Ovary (tissue), 7 donors: ENCODE measurements at regions not wholly inside any gene's neighbourhood (a gene's known extent, or its start where the extent isn't known, plus 50 kb on each side); places are given as distances from the start of the nearest gene placed in this dataset.

Source experiments
- DNase-seq, 5 donors: peaks; one replicate each; pipeline ENCODE4 v3.0.0-alpha.2; 2019 to 2020
- H3K27ac ChIP-seq, 2 donors: fragments of 200-600 bp; one replicate each; pipeline versions ENCODE4 v1.5.1 to v1.8.0; 2019 to 2022
- H3K27me3 ChIP-seq: fragments of 200-600 bp; one replicate; pipeline ENCODE4 v1.8.0; 2022
- H3K36me3 ChIP-seq: fragments of 200-600 bp; sonication (generic); one replicate; pipeline ENCODE4 v1.5.1; 2019
- H3K4me1 ChIP-seq: one replicate; pipeline ENCODE4 v1.8.1; 2013; ENCODE audit warnings: mild to moderate bottlenecking, moderate library complexity; ENCODE audit not compliant: insufficient read depth
- H3K4me3 ChIP-seq: fragments of 200-600 bp; sonication (generic); one replicate; pipeline ENCODE4 v1.5.1; 2017
- H3K9me3 ChIP-seq, 2 donors: fragments of 200-600 bp in 1 of 2; sonication (generic) in 1 of 2; one replicate each; pipeline versions ENCODE4 v1.5.1 to v1.8.1; 2013 to 2019; ENCODE audit warnings: mild to moderate bottlenecking in 1 of 2, moderate library complexity in 1 of 2
- EP300 ChIP-seq: sonication (generic); formaldehyde crosslinking; IDR thresholded peaks from one replicate; pipeline ENCODE4 v1.6.1; 2017; ENCODE audit warnings: antibody characterized with exemption
- POLR2A ChIP-seq: fragments of 450-650 bp; IDR thresholded peaks from one replicate; pipeline ENCODE4 v1.6.1; 2017; ENCODE audit warnings: antibody characterized with exemption, mild to moderate bottlenecking, moderate library complexity
- WGBS, 3 donors: extraction: QIAGEN DNeasy Blood & Tissue Kit in 1 of 3; methylation state at CpG; one replicate each; pipeline versions ENCODE4 v1.1.5 to v1.1.7; 2013 to 2017; 5-methylcytosine and 5-hydroxymethylcytosine counted together
- intact Hi-C, 4 donors: fragments of 100-400 bp; cut with DNase I; formaldehyde crosslinking; loops; one replicate each; pipeline versions ENCODE4 v1.11.0 to v1.15.1; 2022 to 2023
- TF ChIP-seq, protein P1 (sequence below), 3 donors: fragments of 450-650 bp in 2 of 3; fragments of 200-600 bp in 1 of 3; IDR thresholded peaks; one replicate each; pipeline versions ENCODE4 v1.5.1 to v1.8.0; 2016 to 2022; ENCODE audit warnings: antibody characterized with exemption in 3 of 3, mild to moderate bottlenecking in 1 of 3
- donor health status: DM: no; HTN: no; CAD: no; lungs with moderate emphysema.
- donor health status: DM: no; HTN: no; CAD: no.
- donor health status: Bipolar disorder and iron deficiency.
- donor health status: DM: no; HTN: no; CAD: no.
- donor health status: DM: yes; HTN: yes; CAD: no.

DNA sequence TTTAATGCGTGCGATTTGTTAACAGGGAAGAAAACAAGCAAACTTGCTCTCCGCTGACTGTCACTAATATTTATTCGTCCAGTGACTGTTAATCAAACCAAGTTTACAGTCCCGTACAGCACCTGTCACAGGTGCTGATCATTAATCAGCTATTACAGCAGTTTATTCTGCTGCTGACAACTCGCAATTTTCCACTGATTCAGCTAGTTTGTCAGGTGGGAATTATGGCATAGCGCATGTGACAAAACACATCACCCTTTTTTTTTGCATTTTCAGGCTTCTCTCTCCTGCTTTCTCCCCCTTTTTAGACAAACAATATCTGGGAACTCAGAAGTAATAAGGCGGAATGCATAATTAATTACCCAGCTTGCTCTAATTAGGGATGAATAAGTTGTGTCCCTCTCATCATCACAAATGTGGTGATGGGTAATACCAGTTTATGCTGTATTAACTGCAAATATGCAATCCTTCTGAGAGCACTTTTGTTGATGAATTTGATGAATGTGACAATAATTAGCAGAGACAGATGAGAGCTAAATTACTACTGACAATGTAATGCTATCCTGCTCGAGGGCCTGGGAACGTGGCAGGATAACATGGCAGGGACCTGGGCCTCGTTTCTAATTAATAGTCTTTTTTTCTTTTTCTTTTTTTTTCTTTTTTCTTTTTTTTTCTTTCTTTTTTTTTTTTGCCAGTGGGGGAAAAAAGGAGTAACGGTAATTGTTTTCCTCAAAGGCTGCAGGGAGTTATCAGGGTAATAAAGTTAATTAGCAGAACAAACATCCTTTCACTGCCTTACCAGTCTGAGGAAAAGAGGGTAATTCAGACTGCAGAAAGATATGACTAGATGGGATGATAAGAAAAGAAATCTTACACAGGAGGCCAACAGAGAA lies 150.3 kb upstream of the SOX2 start:
- intact Hi-C loops, result no loop called here
- H3K27me3 ChIP-seq, result no peaks in the 10 kb centered on the region
- H3K9me3 ChIP-seq, result no peaks in the 10 kb centered on the region
- no peak overlapping the region for H3K27ac ChIP-seq
- H3K4me1 ChIP-seq, result no peaks in the 10 kb centered on the region
- no peaks in the 10 kb centered on the region for H3K36me3 ChIP-seq
- H3K4me3 ChIP-seq, result no peak overlapping the region
- DNase-seq, result no peak
- no peak for TF ChIP-seq POLR2A
- WGBS, 3 donors, result 41 to 44% (median 41%) methylated on average over 12 of the region's 12 CpGs

DNA sequence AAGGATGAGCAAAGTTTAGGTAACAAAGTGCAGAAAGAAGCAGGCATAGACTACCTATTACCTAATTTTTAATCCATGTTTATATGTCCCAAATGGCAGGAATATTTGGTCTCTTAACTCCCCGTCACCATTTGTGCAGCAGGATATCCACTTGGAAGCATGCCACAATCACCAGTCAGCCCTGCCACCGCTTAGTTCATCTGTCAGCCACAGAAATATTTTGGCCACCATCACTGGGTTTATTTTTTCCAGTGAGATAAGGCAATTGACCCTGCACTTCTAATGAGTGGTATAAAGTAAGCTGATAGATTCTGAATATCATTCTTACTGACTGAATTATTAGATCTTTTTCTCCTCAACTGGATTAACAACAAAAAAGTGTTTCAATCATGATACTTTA lies 152.9 kb upstream of the SOX2 start:
- no peaks in the 10 kb centered on the region for H3K36me3 ChIP-seq
- no peaks in the 10 kb centered on the region for H3K4me1 ChIP-seq
- 37 to 51% (median 44%) methylated on average over 2 of the region's 2 CpGs for WGBS, 3 donors
- no peak for DNase-seq
- TF ChIP-seq, protein P1, sequence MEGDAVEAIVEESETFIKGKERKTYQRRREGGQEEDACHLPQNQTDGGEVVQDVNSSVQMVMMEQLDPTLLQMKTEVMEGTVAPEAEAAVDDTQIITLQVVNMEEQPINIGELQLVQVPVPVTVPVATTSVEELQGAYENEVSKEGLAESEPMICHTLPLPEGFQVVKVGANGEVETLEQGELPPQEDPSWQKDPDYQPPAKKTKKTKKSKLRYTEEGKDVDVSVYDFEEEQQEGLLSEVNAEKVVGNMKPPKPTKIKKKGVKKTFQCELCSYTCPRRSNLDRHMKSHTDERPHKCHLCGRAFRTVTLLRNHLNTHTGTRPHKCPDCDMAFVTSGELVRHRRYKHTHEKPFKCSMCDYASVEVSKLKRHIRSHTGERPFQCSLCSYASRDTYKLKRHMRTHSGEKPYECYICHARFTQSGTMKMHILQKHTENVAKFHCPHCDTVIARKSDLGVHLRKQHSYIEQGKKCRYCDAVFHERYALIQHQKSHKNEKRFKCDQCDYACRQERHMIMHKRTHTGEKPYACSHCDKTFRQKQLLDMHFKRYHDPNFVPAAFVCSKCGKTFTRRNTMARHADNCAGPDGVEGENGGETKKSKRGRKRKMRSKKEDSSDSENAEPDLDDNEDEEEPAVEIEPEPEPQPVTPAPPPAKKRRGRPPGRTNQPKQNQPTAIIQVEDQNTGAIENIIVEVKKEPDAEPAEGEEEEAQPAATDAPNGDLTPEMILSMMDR (IDR thresholded peaks at IDR 0.05), result no peak
- TF ChIP-seq POLR2A (no peak), EP300 (no peak)
- intact Hi-C loops, result no loop called here
- no peak overlapping the region for H3K27ac ChIP-seq
- no peaks in the 10 kb centered on the region for H3K9me3 ChIP-seq
- H3K27me3 ChIP-seq, result no peaks in the 10 kb centered on the region
- no peak overlapping the region for H3K4me3 ChIP-seq

DNA sequence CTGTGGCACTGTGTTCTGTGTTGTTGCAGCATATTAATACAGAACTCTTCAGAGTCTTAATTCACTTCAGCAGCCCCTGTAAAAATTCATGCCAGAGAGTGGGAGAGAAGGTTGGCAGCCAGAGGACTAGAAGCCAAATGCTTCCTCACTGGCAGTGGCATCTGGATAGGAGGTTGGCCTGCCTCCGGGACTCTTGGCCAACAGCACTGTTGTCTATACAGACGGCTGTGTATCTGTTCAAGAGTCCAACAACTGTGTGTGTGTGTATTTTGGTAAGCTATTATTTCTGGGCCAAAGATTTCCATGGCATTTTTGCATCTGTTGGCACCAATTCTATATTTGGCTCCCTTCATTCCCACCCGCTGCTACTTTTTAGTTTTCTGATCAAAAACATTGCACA lies 156.0 kb upstream of the SOX2 start:
- H3K27ac ChIP-seq, result no peak overlapping the region
- no peaks in the 10 kb centered on the region for H3K9me3 ChIP-seq
- intact Hi-C loops, result no loop called here
- H3K4me1 ChIP-seq, result no peaks in the 10 kb centered on the region
- no peaks in the 10 kb centered on the region for H3K27me3 ChIP-seq
- H3K4me3 ChIP-seq, result no peak overlapping the region
- no peaks in the 10 kb centered on the region for H3K36me3 ChIP-seq
- TF ChIP-seq, protein P1 (IDR thresholded peaks at IDR 0.05), result no peak
- TF ChIP-seq POLR2A (no peak), EP300 (no peak)
- DNase-seq, result no peak
- 69 to 74% (median 73%) methylated on average over 3 of the region's 3 CpGs for WGBS, 3 donors

DNA sequence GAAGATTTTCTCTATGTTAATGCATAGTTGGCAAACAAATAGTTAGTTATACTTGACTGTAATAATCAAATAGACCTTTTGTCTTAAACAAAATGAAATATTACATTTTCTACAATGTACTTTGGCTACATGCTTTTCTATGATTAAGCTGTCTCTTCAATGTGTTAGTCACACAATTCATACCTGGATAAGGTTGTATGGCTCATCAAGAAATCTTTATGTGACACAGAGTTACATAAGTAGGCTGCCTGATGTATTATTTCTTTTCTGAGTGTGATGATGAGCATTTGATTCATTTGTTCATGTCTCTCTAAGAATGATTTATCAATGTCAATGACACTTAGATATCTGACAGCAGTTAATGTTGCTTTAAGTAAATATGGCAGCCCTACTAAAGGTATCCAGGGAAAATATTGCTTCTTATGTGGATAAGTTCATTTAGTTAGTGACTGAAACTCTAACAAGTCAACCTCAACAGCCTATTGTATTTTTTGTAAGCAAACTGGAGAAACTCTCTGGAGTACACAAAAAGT lies 157.4 kb upstream of the SOX2 start:
- H3K27ac ChIP-seq, result no peak overlapping the region
- intact Hi-C loops, result no loop called here
- no peak overlapping the region for H3K4me3 ChIP-seq
- no peaks in the 10 kb centered on the region for H3K27me3 ChIP-seq
- no peaks in the 10 kb centered on the region for H3K36me3 ChIP-seq
- TF ChIP-seq POLR2A (no peak), EP300 (no peak)
- TF ChIP-seq, protein P1 (IDR thresholded peaks at IDR 0.05), result no peak
- H3K9me3 ChIP-seq, result no peaks in the 10 kb centered on the region
- H3K4me1 ChIP-seq, result no peaks in the 10 kb centered on the region
- DNase-seq, result no peak

DNA sequence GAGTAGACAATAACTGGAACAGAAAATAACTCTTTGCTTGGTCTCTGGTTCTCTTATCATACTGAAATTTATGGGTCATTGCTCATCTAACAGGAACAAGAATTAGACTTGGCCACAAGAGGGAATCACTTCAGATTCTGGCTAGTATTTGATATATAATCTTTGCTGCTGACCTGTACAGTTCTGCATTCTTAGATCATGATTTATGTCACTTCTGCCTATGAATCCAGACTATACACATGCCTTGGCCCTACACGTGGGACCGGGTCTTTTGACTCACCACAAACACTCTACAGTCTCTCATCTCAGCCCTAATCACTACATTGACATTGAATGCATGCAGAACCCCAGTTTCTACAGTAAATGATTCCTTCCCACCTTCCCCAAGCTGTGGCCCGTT lies 162.5 kb upstream of the SOX2 start:
- H3K27ac ChIP-seq, result no peak overlapping the region
- no peaks in the 10 kb centered on the region for H3K27me3 ChIP-seq
- H3K9me3 ChIP-seq, result no peaks in the 10 kb centered on the region
- TF ChIP-seq, protein P1 (IDR thresholded peaks at IDR 0.05), result no peak
- TF ChIP-seq POLR2A (no peak), EP300 (no peak)
- WGBS, 3 donors, result 38 to 52% (median 41%) methylated on average over 3 of the region's 3 CpGs
- H3K4me3 ChIP-seq, result no peak overlapping the region
- no peaks in the 10 kb centered on the region for H3K36me3 ChIP-seq
- intact Hi-C loops, result no loop called here
- H3K4me1 ChIP-seq, result no peaks in the 10 kb centered on the region
- no peak for DNase-seq
